Retina (tissue), 1 donor: ENCODE measurements at regions not wholly inside any gene's neighbourhood (a gene's known extent, or its start where the extent isn't known, plus 50 kb on each side); places are given as distances from the start of the nearest gene placed in this dataset.
"Not testable (repeated sequence)": the region's sequence is repeated elsewhere in the genome, so short reads cannot be mapped to it uniquely, and the experiment has no call there.

Experiments
- DNase-seq: peaks from one replicate; pipeline ENCODE4 v3.0.0-alpha.2; 2016

DNA sequence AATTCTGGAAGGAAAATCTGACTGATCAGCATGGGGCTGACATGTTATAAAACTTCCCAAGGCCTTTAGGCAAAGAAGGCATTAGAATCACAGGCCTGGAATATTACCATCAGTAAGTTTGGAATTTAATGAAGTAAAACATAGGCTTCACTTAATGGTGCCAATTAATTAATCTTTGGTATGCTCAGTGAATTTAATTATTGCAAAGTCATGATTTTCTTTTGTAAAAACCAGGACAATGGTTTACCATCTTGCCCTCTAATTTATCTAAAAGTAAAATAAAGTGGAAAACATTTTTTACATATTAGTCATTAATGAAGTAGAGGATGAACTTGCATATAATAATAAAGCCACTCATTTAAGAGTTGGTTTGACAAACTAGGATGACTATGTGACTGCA is 220.3 kb downstream of the SEC23IP start:
- no peak for DNase-seq

GRCh38 chr10:120115959-120116358 is 223.4 kb downstream of the SEC23IP start:
- no peak for DNase-seq

DNA sequence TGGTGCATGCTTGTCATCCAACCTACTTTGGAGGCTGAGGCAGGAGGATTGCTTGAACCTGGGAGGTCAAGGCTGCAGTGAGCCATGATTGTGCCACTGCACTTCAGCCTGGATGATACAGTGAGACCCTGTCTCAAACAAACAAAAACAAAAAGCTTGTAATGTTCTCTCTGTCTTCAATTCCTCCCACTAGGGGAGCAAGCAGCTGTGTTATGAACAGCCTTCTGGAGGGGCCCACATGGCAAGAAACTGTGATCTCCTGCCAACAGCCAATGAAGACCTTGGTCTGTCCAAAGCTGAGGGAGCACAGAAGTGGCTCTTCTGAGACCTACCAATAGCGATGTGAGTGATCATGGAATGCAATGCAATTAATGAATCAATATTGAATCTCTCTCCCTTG is 229.2 kb downstream of the SEC23IP start:
- no peak for DNase-seq

GRCh38 chr10:120131183-120131582 is 238.7 kb downstream of the SEC23IP start:
- DNase-seq, result peak; percentile 40

- DNase-seq, result no peak
Observed at GRCh38 chr10:120132811-120133210, 240.3 kb downstream of the SEC23IP start.

DNA sequence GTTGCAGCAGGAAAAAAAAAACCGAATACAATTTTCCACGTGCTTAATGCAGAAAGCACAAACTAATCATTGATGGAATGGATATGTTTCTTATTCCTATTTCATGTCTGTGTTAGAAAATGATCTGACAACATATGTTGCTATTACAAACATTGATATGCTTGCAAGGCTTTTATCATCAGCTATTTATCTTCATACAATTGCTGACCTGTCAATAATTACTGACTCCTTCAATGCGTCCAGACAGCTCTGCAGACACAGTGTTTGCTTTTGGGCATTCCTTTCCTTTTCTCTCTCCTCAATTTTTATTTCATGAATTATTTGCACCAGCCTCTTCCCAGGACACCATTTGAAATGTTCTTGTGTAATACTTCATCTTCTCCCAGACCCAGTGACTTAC is 246.2 kb downstream of the SEC23IP start:
- no peak for DNase-seq

GRCh38 chr10:120145107-120145506 is 252.6 kb downstream of the SEC23IP start:
- DNase-seq, result no peak

GRCh38 chr10:120156614-120157274 is 264.2 kb downstream of the SEC23IP start:
- DNase-seq, result no peak

- DNase-seq, result no peak
Observed at GRCh38 chr10:120161111-120161510, 268.6 kb downstream of the SEC23IP start.

GRCh38 chr10:120162471-120162870 is 269.9 kb downstream of the SEC23IP start:
- DNase-seq, result no peak

GRCh38 chr10:120172356-120172755 is 279.8 kb downstream of the SEC23IP start:
- no peak for DNase-seq

- DNase-seq, result no peak
Observed at GRCh38 chr10:120174491-120174890, 282.0 kb downstream of the SEC23IP start.

DNA sequence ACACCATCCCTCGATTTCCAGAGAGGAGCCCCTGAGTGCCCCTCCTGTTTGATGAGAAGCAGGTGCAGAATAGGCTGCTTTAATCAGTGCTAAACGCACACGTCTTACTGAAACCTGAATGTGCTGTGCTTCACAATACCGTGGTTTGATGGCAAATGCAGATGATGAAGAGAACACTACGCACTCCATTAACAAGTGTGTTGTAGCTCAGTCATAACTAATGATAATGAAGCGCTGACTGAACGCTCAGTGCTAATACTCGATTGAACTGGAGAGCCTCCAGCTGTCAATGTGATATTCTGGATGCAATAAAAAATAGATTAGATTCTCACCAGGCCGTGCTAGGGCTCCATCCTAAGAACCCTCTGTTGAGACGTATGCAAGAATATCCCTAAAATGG is 279.7 kb upstream of the PLPP4 start:
- no peak for DNase-seq

GRCh38 chr10:120180160-120180559 is 276.9 kb upstream of the PLPP4 start:
- DNase-seq, result no peak

DNA sequence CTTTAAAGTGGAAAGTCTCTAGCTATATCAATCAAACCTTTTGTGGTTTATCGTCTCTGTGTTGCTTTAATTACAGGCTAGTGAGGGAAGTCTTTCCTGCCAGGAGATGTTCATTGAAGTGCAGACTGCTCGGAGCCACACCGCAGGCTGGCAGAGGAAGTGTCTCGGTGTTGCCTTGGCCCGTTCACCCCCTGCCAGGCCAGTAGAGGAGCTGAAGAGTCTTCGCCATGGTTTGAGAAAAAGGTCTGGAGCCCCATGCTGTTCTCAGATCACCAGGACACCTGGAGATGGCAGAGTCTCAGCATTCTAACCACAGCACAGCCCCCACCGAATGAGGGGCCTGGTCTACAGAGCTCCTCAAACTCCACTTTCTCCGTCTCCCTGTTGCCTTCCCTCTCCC is 275.9 kb upstream of the PLPP4 start:
- no peak for DNase-seq

DNA sequence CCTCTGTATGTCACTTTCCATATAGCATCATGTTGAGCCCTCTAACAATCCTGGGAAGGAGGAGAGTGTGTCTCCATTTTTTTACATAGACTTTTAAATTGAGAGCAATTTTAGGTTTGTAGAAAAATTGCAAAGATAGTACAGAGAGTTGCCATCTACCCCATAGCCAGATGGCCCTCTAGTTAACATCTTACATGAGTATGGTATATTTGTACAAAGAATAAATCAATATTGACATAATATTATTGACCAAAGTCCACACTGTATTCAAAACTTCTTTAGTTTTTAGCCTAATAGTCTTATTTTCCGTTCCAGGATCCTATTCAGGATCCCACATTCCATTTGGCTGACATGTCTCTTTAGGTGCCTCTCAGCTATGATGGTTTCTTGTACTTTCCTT is 274.6 kb upstream of the PLPP4 start:
- no peak for DNase-seq

DNA sequence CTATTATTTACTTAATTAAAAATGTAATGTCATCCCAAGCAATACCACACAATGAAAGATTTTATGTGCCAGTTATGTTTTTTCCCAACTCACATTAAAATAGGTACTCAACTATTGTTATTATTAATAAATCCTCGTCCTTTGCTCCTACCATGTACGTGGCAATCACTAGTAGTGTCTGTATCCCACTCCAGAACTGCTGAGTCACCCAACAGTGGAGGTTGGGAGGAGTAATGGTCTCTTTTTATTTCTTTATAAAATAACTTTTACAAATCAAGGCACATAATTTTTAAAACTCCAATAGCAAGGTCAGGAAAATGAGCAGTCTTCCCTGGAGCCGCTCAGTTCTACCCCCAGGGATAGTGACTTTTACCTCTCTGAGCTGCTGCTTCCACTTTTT is 273.5 kb upstream of the PLPP4 start:
- DNase-seq, result no peak

- no peak for DNase-seq
Observed at GRCh38 chr10:120184547-120185337, 272.3 kb upstream of the PLPP4 start.

DNA sequence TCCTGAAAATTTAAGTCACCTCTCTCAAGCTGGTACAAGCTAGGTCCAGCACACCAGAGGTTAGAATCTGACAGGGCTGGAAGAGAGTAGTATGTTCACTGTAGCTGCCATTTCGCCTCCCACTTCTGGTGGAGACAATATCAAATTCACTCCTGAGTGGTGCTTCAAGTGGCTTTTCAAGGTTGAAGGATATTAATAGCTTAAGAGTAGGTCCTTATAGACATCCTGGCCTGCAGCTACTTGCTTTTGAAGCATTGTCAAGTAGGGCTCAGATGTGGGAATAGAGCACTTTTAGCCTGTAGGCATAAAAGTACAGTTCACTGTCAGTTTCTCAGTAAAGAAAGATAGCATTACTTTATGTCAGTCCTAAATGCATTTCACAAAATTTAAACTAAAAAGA is 270.5 kb upstream of the PLPP4 start:
- DNase-seq, result no peak

DNA sequence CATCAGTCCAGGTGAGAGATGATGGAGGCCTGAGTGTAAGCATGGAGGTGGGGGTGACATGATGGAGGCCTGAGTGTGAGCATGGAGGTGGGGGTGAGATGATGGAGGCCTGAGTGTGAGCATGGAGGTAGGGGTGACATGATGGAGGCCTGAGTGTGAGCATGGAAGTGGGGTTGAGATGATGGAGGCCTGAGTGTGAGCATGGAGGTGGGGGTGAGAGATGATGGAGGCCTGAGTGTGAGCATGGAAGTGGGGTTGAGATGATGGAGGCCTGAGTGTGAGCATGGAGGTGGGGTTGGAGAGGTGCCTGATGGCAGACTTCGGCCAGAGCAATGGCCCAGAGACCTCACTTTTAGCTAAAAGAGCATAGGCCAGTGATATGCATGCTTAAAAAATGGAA is 269.9 kb upstream of the PLPP4 start:
- not testable (repeated sequence) for DNase-seq

DNA sequence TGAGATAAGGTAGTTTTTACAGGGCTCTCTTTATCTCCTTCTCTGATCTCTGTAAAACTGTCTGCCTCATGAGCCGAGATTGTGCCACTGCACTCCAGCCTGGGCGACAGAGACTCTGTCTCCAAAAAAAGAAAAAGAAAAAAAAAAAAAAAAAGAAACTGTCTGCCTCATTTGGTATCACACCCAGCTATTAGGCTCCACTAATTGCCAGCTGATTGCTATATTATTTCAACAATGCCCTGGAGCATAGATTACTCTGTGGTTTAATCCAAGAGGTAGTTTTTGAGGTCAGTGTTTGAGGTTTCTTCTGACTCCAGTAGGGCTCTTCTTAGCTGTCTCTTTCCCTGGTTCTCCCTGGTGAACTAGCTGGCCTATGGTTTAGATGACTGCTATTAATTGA is 268.1 kb upstream of the PLPP4 start:
- DNase-seq, result no peak

- no peak for DNase-seq
Observed at GRCh38 chr10:120195984-120196712, 260.9 kb upstream of the PLPP4 start.

- DNase-seq, result no peak
Observed at GRCh38 chr10:120204877-120205276, 252.2 kb upstream of the PLPP4 start.
